HG02885 (cell line): ENCODE measurements at regions not wholly inside any gene's neighbourhood (a gene's known extent, or its start where the extent isn't known, plus 50 kb on each side); places are given as distances from the start of the nearest gene placed in this dataset.
"Not testable (repeated sequence)": the region's sequence is repeated elsewhere in the genome, so short reads cannot be mapped to it uniquely, and the experiment has no call there.

Experiments
- ATAC-seq: cut with Tn5 transposase; IDR thresholded peaks from one replicate; pipeline ENCODE4 v1.9.1; 2021; ENCODE audit warnings: mild to moderate bottlenecking; ENCODE audit not compliant: unreplicated experiment, poor library complexity

DNA sequence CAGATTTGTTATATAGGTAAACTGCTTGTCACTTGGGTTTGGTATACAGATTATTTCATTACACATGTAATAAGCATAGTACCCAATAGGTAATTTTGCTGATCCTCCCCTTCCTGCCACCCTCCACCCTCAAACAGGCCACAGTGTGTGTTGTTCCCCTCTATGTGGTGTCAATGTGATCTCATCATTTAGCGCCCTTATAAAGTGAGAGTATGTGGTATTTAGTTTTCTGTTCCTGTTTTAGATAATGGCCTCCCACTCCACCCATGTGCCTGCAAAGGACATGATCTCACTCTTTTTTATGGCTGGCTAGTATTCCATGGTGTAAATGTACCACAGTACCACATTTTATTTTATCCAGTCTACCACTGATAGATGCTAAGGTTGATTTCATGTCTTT is 522.1 kb upstream of the LRRC7 start:
- ATAC-seq: no peak

DNA sequence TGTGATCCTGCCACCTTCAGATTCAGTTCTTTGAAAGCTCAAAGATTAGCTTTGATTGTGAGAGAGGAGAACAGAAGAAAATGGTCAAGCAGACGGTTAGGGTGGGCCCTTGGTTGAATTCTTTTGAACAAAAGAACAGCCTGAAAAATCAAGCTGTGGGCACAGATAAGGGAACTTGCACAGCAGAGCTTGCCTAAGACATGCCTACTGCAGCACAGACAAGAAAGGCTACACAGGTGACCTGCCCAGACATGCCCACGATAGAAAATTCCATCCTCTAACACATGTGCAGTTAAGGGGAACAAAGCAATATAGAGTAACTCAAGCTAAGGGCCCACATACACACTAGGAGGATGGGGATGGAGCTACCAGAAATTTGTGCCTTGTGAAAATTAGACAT is 512.5 kb upstream of the LRRC7 start:
- peak; percentile 72 for ATAC-seq

DNA sequence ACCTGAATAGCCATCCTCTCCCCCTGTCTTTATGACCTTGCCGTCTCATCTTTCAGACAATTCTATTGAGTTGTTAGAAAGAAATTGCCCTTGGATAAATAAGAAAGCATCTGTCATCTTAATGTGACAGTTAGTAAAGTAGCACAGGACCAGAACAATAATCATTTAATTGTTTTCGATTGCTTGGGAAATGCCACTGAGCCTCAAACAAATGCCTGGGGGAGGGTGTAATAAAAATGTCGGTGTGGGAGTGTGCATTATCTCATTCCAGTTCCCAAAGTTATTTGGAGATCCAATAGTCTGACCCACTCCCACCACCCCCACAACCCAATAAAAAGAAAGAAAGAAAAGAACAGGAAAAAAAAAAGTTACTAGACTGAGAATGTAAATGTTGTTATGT is 509.3 kb upstream of the LRRC7 start:
- ATAC-seq: no peak

DNA sequence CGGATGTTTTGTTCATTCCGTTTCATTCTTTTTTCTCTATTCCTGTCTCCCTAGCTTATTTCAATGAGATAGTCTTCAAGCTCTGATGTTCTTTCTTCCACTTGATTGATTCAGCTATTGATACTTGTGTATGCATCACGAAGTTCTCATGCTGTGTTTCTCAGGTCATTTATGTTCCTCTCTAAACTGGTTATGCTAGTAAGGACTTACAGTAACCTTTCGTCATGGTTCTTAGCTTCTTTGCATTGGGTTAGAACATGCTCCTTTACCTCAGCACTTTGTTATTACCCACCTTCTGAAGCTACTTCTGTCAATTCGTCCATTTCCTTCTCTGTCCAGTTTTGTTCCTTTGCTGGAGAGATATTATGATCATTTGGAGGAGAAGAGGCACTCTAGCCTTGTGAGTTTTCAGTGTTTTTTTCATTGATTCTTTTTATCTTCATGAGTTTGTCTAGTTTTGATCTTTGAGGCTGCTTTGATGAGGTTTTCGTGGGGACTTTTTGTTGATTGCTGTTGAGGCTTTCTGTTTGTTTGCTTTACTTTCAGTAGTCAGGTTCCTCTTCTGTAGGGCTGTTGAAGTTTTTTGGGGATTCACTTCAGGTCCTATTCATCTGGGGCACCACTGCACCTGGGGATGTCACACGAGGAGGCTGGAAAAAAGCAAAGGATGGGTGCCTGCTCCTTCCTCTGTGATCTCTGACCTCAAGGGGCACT is 496.9 kb upstream of the LRRC7 start:
- no peak for ATAC-seq

DNA sequence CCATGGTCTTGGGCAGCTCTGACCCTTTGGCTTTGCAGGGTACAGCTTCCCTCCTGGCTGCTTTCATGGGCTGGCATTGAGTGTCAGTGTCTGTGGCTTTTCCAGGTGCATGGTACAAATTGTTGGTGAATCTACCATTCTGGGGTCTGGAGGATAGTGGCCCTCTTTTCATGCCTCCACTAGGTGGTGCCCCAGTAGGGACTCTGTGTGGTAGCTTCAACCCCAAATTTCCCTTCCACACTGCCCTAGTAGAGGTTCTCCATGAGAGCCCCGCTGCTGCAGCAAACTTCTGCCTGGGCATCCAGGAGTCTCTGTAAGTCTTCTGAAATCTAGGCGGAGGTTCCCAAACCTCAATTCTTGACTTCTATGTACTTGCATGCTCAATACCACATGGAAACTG is 494.5 kb upstream of the LRRC7 start:
- ATAC-seq: no peak

DNA sequence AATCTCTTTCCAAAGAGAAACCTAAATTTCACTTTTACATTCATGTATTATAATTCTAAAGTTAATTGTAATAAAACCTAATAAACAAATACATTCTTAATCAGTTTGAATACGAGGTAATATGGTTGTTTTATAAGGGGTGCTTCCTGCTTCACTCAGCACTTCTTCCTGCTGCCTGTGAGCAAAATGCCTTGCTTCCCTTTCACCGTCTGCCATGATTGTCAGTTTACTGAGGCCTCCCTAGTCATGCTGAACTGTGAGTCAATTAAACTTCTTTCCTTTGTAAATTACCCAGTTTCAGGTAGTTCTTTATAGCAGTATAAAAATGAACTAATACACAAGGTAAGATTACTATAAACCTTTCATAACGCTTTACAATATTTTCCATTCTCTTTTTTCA is 491.1 kb upstream of the LRRC7 start:
- ATAC-seq: no peak

DNA sequence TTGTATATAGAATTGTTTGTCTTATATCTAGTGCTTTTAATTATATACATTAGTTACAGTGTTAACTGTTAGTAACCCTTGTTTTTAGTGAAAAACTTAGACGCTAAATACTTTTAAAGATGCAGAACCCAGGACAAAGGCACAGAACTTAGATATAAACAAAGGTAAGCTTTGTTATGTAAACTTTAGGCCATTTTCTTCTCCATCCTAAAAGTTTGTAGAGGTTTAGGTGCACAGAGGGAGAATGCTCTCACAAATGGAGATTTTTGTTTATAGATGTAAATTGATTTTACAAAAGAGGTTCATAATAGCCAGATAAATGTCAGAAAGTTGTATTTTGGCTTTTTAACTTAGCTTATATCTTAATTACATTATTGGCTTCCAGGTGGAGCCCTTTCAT is 490.5 kb upstream of the LRRC7 start:
- no peak for ATAC-seq

DNA sequence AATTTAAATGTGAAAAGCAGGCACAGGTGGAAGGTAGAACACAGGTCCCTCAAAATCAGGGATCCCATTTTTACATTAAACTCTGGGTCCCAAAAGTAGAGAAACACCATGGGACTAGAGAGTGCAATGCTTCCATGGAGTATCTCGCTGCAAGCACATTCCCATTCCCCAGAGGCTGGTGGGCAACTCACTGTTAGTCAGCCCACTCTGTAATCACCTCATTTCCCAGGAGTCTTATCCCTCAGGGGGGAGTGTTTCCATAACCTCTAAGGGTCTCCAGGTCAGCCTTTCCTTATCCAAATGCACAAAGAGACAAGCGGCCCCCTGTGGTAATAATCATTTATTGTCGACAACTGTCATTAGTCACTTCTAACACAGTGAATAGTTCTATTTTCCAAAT is 490.1 kb upstream of the LRRC7 start:
- no peak for ATAC-seq

DNA sequence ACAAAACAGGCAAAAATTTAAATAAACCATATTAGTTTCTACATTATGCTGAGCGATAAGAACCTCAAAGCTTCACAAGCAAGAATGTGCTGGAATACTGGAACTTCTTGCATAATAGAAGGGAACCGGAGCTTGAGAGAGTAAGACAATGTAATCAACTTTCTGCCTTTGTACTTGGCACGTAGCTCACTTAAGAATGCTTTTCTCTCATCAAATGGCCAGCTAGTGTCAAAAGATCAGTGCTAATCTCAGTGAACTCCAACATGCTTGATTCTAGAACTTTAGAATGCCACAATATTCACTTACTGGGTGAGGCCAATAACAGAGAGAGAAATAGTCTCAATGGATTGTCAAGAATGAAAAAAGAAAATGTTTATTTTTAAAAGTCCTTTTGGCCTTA is 486.1 kb upstream of the LRRC7 start:
- ATAC-seq: no peak

DNA sequence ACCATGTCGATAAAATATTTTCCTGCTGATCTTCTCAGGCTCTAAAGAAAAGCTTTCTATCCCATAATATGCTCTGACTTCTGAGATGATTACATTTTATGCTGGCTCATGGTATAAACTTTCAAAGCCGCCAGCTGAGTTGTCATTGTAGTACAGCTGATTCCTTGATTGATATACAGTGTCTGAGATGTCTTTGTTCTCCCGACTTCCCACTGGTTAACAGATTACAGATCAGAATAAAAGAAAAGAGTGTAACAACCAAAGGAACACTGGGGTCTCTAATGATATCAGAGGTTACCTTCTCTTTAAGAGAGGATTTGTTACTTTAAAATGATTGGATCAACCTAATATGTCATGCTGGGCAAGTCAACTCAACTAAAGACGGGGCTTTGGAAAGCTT is 485.4 kb upstream of the LRRC7 start:
- no peak for ATAC-seq

DNA sequence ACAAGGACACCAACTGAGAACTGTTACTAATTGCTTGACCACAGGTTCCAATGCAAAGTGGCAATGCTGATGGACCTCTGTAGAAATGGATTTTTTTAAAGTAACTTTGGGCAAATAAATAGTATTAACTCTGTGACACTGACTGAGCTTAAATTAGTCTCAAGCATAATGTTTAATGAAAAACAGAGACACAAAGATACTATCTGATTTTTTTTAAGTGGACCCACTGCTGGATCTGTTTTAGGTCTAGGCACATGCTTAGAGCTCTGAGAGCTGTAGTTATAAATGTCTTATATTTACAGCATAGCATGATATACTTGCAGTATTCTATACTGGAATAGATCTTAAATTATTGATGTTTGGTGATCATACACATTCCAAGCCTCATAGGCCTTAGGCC is 481.6 kb upstream of the LRRC7 start:
- no peak for ATAC-seq

DNA sequence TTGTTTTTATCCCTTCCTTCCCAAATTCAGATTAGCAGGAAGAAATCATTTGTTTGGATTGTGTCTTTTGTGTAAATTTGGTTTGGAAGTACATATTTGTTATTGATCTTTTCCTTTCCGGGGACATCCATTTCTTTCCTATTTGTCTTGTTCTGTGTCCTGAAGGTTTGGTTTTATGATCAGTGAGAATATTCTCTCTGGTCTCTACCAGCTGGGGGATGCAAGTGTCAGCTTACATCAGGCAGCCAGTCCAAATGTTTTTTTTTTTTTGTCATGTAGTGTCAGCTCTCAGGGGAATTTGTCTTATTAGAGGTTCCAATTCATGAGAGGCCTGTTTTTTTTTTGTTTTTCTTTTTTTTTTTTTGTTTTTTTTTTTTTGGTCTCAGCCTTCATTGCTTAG is 479.2 kb upstream of the LRRC7 start:
- ATAC-seq: no peak

DNA sequence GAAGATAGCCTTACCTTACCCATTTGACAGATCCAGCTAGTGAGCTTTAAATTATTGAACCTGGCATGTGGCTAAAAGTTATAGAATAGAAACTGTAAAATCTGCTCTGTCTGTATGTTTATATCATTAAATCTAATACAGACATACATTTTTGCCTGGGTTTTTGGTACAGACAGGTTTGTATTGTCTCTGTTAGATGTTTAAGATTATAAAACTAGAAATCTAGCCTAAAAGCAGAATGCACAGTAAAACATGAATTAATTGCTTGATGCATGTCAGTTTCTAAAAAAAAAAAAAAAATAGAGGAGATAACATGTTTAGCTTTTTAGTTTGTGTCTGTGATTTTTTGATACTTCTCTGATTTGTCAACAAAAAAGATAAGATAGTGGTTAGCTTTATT is 477.6 kb upstream of the LRRC7 start:
- ATAC-seq: no peak

DNA sequence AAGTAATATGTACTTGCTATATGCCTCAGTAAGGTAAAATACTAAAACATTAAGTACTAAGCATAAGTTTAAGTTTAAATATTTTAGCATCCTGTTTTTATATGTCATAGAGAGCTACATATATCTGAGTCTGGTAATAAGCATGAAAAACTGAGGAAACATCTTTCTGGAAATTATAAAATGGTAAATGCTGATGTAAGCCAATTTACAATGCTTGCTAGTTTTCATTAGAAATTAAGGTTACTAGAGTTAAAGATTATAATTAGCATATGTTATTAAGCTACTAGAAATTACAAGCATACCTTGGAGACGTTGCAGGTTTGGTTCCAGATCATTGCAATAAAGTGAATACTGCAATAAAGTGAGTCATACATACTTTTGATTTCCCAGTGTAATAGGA is 477.0 kb upstream of the LRRC7 start:
- no peak for ATAC-seq

DNA sequence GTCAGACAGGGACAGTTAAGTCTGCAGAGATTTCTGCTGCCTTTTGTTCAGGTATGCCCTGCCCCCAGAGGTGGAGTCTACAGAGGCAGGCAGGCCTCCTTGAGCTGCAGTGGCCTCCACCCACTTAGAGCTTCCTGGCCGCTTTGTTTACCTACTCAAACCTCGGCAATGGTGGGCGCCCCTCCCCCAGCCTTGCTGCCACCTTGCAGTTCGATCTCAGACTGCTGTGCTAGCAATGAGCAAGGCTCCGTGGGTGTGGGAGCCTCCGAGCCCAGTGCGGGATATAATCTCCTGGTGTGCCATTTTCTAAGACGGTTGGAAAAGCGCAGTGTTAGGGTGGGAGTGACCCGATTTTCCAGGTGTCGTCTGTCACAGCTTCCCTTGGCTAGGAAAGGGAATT is 465.7 kb upstream of the LRRC7 start:
- ATAC-seq: not testable (repeated sequence)

DNA sequence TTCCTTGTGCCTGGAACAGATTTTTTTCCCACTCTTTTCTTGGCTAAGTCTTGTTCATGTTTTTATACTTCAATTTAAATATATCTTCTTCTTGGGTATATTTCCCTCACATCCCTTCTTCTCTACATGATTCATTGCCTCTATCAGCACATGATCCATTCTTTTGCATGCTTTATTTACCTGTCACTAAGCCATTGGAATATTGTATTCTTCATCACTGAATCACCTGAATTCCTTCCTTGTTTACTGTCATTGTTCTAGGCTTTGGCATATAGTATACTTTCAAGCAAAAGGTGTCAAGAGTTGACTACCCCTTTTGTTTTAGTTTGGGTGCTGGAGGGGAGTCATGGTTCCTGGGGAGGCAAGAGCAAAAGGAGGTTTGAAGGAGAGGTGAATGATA is 464.5 kb upstream of the LRRC7 start:
- ATAC-seq: no peak

DNA sequence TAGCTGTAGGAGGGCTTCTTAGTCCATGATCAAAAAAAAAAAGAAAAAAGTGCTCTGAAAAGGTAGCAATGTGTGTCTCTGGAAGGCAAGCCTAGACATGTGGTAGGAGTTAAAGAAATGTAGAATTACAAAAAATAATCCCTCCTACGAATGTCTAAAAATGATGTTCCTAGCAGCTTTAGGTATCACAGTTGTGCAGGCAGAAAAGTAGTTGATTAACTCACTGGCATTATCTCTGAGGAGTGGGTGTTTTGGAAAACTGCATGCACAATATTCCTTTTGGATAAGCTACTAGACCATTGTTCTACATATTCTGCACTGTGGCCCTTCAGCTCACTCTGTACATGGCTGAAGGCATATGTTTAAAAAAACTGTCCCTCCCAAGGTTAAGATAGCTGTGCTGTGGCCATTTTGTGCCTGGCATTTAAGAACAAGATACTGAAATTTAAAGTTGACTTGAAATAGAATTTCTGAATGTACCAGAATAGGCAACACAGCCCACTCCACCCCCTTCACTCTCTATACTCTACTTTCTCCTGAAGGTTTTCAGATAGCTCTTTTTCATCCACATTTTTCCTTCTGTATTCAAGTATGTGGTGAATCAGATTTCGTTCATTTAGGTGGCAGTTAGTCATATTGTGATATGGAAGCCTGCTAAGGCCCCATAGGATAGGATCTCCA is 463.9 kb upstream of the LRRC7 start:
- ATAC-seq: no peak

DNA sequence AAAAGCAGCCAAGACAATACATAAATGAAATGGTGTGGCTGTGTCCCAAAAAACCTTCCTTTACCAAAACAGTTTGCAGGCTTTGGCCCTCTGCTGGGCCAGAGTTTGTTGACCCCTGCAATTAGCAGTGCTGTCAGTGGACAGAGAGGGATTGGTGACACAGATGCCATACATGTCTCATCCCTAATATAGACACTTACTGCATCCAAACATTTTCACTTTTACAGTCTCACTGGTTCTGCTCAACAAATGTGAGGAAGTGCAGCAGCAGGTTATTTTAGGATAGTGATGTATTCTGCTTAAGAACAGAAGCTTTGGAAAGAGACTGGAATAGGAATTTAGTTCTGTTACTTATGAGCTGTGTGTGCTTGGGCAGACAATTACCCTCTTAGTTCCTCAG is 462.8 kb upstream of the LRRC7 start:
- no peak for ATAC-seq

DNA sequence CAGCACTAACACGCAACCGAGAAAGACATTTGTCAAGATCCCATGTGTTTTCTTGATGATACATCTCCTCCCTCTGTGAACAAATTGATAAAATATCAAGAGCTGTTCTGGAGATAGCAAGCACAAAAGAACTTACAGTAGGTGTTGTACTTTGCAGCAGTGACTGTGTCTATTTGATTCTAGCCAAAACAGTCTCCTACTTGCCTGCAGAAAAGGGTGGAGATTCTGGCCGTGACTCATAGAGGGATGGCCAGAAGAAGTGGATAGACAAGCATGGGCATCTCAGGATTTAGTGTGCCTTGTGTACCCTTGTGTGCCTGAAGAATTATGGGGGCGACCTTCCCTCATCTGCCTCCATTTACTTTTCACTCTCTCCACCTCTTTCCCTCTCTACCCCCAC is 458.4 kb upstream of the LRRC7 start:
- no peak for ATAC-seq

DNA sequence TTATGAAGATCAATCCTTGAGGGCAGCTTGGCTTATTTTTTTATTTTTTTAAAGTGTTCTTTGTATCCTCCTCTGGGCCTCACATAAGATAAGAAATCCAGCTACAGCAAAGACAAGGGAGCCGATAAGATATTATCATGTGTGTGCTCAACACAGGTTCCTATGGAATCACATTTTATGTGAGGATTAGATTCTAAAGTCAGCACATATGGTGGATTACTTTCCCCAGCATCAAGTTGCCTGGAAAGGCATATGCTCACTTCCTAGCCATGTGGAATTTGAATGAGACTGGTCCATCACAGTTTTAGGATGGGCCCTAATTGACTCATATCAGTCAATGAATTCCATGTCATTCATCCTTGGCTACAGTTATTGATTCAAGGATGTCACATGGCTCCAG is 456.9 kb upstream of the LRRC7 start:
- no peak for ATAC-seq

DNA sequence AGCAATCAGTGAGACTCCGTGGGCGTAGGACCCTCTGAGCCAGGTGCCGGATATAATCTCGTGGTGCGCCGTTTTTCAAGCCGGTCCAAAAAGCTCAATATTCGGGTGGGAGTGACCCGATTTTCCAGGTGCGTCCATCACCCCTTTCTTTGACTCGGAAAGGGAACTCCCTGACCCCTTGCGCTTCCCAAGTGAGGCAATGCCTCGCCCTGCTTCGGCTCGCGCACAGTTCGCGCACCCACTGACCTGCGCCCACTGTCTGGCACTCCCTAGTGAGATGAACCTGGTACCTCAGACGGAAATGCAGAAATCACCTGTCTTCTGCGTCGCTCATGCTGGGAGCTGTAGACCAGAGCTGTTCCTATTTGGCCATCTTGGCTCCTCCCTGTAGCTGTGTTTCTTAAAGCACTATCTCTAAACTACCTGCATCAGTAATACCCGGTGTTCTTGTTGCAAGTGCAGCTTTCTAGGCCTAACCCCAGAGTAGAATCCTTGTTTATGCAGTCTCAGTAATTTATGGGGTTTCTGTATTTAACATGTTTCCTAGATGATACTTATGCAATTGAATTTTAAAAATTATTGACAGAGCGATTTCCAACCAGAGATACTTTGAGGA is 447.5 kb upstream of the LRRC7 start:
- ATAC-seq: not testable (repeated sequence)

DNA sequence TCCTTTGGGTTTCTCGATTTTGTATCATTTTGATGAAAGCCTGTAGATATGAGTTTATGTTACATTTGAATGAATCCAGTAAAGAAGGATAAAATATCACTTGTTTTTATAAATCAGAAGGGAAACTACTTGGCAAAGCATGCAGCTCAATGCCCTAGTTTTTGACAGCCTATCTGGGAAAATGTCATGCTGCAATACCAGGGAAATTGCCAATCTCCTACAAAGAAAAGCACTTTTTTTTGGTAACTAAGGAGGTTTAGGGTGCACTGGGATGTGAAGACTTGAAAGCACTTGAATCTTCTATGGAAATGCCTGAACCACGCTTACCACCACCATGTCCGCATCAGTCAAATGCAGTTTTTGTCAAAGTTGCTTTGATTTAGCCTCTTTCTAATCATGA is 446.9 kb upstream of the LRRC7 start:
- no peak for ATAC-seq
